MCF 10A (cell line): ENCODE measurements at regions not wholly inside any gene's neighbourhood (a gene's known extent, or its start where the extent isn't known, plus 50 kb on each side); places are given as distances from the start of the nearest gene placed in this dataset.

Source experiments
- BruUV-seq: library from RNA; stranded (reverse); fragments of 400-500 nt; replicated peaks from 2 replicates; lab custom pipeline; 2021; lab: Mats Ljungman, UMichigan
- CTCF ChIA-PET: fragments of 300-600 bp; sonication (Branson Sonifier 250); formaldehyde crosslinking; extraction: SDS; loops from one replicate; lab custom pipeline; 2021; ENCODE audit warnings: antibody characterized with exemption, inconsistent platforms; lab: Yijun Ruan, JAX
- POLR2A ChIA-PET: fragments of 300-600, 350-650 bp; sonication (Branson Sonifier 250); formaldehyde crosslinking; extraction: SDS; loops from one replicate; lab custom pipeline; 2020; ENCODE audit warnings: antibody characterized with exemption, inconsistent platforms; lab: Yijun Ruan, JAX
- DNase-seq: peaks from one replicate; pipeline ENCODE4 v3.0.0-alpha.2; 2018; ENCODE audit not compliant: unreplicated experiment
- H3K27ac Mint-ChIP-seq: one replicate; pipeline ENCODE4 v1.8.0; 2022; ENCODE audit warnings: mild to moderate bottlenecking, low read depth, mixed read lengths; ENCODE audit not compliant: unreplicated experiment
- H3K27me3 Mint-ChIP-seq: one replicate; pipeline ENCODE4 v1.8.0; 2022; ENCODE audit warnings: mixed read lengths; ENCODE audit not compliant: insufficient read depth, unreplicated experiment
- H3K36me3 Mint-ChIP-seq: one replicate; pipeline ENCODE4 v1.8.0; 2022; ENCODE audit warnings: mild to moderate bottlenecking, moderate library complexity, mixed read lengths; ENCODE audit not compliant: insufficient read depth, unreplicated experiment
- H3K4me1 Mint-ChIP-seq: one replicate; pipeline ENCODE4 v1.8.0; 2022; ENCODE audit warnings: mixed read lengths; ENCODE audit not compliant: insufficient read depth, unreplicated experiment
- H3K4me3 Mint-ChIP-seq: one replicate; pipeline ENCODE4 v1.8.0; 2022; ENCODE audit warnings: mild to moderate bottlenecking, moderate library complexity, mixed read lengths; ENCODE audit not compliant: unreplicated experiment
- H3K9me3 Mint-ChIP-seq: one replicate; pipeline ENCODE4 v1.8.0; 2022; ENCODE audit warnings: mixed read lengths; ENCODE audit not compliant: unreplicated experiment
- CTCF ChIP-seq: fragments of 200-600 bp; IDR thresholded peaks from one replicate; pipeline ENCODE4 v1.8.0; 2022; ENCODE audit warnings: antibody characterized with exemption, mild to moderate bottlenecking; ENCODE audit not compliant: unreplicated experiment
- intact Hi-C: fragments of 100-400 bp; cut with micrococcal nuclease; formaldehyde crosslinking; loops from 2 replicates; pipeline ENCODE4 v1.14.1; 2022

- no peaks in the 10 kb centered on the region for H3K36me3 Mint-ChIP-seq
- H3K27me3 Mint-ChIP-seq, result no peaks in the 10 kb centered on the region
- no peaks in the 10 kb centered on the region for H3K9me3 Mint-ChIP-seq
- BruUV-seq, result no TSS peak
- H3K4me1 Mint-ChIP-seq, result peaks cover 8% of the 10 kb centered on the region
- CTCF ChIA-PET, result interaction anchor here (0.7 kb wide), 1 partner anchor 34 kb away, joined by 3 read pairs; no protein-coding TSS in a partner anchor
- intact Hi-C loops, result no loop called here
- no peak overlapping the region for H3K27ac Mint-ChIP-seq
- no peak for DNase-seq
- no peak overlapping the region for H3K4me3 Mint-ChIP-seq
- POLR2A ChIA-PET, result no interaction called here
- no peak for TF ChIP-seq CTCF
Measured at GRCh38 chr2:59149271-59149670, 908.1 kb upstream of the FANCL start.

- no peak for TF ChIP-seq CTCF
- Mint-ChIP-seq H3K36me3 (no peaks in the 10 kb centered on the region), H3K4me3 (no peak overlapping the region), H3K27ac (no peak overlapping the region), H3K4me1 (no peaks in the 10 kb centered on the region), H3K27me3 (no peaks in the 10 kb centered on the region), H3K9me3 (no peaks in the 10 kb centered on the region)
- no peak for DNase-seq
- POLR2A ChIA-PET, result interaction anchor here (1.1 kb wide), 1 partner anchor 49 kb away, joined by 3 read pairs; no protein-coding TSS in a partner anchor
- no TSS peak for BruUV-seq
- intact Hi-C loops, result no loop called here
- CTCF ChIA-PET, result no interaction called here
Measured at GRCh38 chr2:59112258-59112657, 871.1 kb upstream of the FANCL start.

DNA sequence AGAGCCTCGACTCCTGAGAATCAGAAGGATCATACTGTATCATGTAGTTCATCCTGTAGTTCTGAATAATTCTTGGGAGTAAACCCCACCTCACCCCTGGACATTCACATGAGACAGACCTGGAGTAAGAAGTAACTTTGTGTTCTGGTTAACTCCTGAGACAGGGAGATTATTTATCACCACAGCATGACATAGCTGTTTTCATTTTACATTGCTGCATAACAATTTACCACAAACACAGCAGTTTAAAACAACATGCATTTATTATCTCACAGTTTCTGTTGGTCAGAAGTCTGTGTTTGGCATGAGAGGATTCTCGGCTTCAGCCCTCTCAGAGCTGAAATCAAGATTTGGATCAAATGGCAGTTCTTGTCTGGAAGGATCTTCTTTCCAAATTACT lies 855.8 kb upstream of the FANCL start:
- Mint-ChIP-seq H3K36me3 (no peaks in the 10 kb centered on the region), H3K27me3 (no peaks in the 10 kb centered on the region), H3K9me3 (peaks cover 8% of the 10 kb centered on the region), H3K4me1 (no peaks in the 10 kb centered on the region), H3K4me3 (no peak overlapping the region), H3K27ac (no peak overlapping the region)
- intact Hi-C loops, result no loop called here
- DNase-seq, result no peak
- TF ChIP-seq CTCF, result no peak
- ChIA-PET CTCF (interaction anchor here (1.1 kb wide), 1 partner anchor 26 kb away, joined by 3 read pairs; no protein-coding TSS in a partner anchor), POLR2A (no interaction called here)
- no TSS peak for BruUV-seq

- DNase-seq, result peak; percentile 25
- no TSS peak for BruUV-seq
Measured at GRCh38 chr2:59093571-59093970, 852.4 kb upstream of the FANCL start.

More at GRCh38 chr2:59093571-59093970, 852.4 kb upstream of the FANCL start:
- CTCF ChIA-PET, result no interaction called here
- H3K27me3 Mint-ChIP-seq, result no peaks in the 10 kb centered on the region
- H3K4me3 Mint-ChIP-seq, result no peak overlapping the region
- H3K36me3 Mint-ChIP-seq, result no peaks in the 10 kb centered on the region
- no peaks in the 10 kb centered on the region for H3K4me1 Mint-ChIP-seq
- H3K9me3 Mint-ChIP-seq, result peaks cover 16% of the 10 kb centered on the region
- TF ChIP-seq CTCF, result no peak
- peak overlapping the region; percentile 31 for H3K27ac Mint-ChIP-seq
- intact Hi-C loops, result no loop called here
- POLR2A ChIA-PET, result no interaction called here
